Astrocyte (in vitro differentiated cells and primary cell): ENCODE measurements at regions not wholly inside any gene's neighbourhood (a gene's known extent, or its start where the extent isn't known, plus 50 kb on each side); places are given as distances from the start of the nearest gene placed in this dataset.
"Not testable (repeated sequence)": the region's sequence is repeated elsewhere in the genome, so short reads cannot be mapped to it uniquely, and the experiment has no call there.

Experiments used
- DNase-seq: peaks from one replicate; pipeline ENCODE4 v3.0.0-alpha.2; 2010; ENCODE audit warnings: low read depth
- FAIRE-seq: peaks from 2 replicates; lab custom pipeline; 2011; peaks lifted over from hg19 to GRCh38; lab: Jason Lieb, UNC
- H2AFZ ChIP-seq: 2 replicates; pipeline ENCODE4 v1.6.0; 2012; ENCODE audit warnings: low read depth, low read length, inconsistent platforms
- H3K27ac ChIP-seq: 2 replicates; pipeline ENCODE4 v1.5.1; 2011; ENCODE audit warnings: low read depth, low read length, inconsistent platforms
- H3K27me3 ChIP-seq: 2 replicates; pipeline ENCODE4 v1.6.0; 2011; ENCODE audit warnings: low read length, inconsistent platforms; ENCODE audit not compliant: insufficient read depth
- H3K36me3 ChIP-seq: 2 replicates; pipeline ENCODE4 v1.5.1; 2011; ENCODE audit warnings: low read length, inconsistent platforms; ENCODE audit not compliant: insufficient read depth
- H3K4me1 ChIP-seq: 2 replicates; pipeline ENCODE4 v1.5.1; 2011; ENCODE audit warnings: low read length, inconsistent platforms; ENCODE audit not compliant: insufficient read depth
- H3K4me2 ChIP-seq: 2 replicates; pipeline ENCODE4 v1.6.0; 2012; ENCODE audit warnings: low read length, inconsistent platforms
- H3K4me3 ChIP-seq: 2 replicates; pipeline ENCODE4 v1.5.1; 2011; ENCODE audit warnings: low read depth, mild to moderate bottlenecking, low read length, inconsistent platforms; ENCODE audit not compliant: insufficient read depth
- H3K79me2 ChIP-seq: 2 replicates; pipeline ENCODE4 v1.6.0; 2012; ENCODE audit warnings: mild to moderate bottlenecking, low read length, inconsistent platforms; ENCODE audit not compliant: insufficient read depth
- H3K9ac ChIP-seq: 2 replicates; pipeline ENCODE4 v1.6.0; 2012; ENCODE audit warnings: mild to moderate bottlenecking, low read length, inconsistent platforms
- H3K9me3 ChIP-seq: 2 replicates; pipeline ENCODE4 v1.5.1; 2012; ENCODE audit warnings: low read depth, mild to moderate bottlenecking, low read length, inconsistent platforms; ENCODE audit not compliant: insufficient read depth
- H4K20me1 ChIP-seq: 2 replicates; pipeline ENCODE4 v1.6.0; 2012; ENCODE audit warnings: low read length, inconsistent platforms; ENCODE audit not compliant: insufficient read depth
- H3K27ac Mint-ChIP-seq: one replicate; pipeline ENCODE4 v1.8.0; 2021; ENCODE audit warnings: mild to moderate bottlenecking, mixed read lengths; ENCODE audit not compliant: unreplicated experiment
- H3K27me3 Mint-ChIP-seq: one replicate; pipeline ENCODE4 v1.8.0; 2021; ENCODE audit warnings: low read depth, mixed read lengths; ENCODE audit not compliant: unreplicated experiment
- H3K36me3 Mint-ChIP-seq: one replicate; pipeline ENCODE4 v1.8.0; 2021; ENCODE audit warnings: low read depth, mixed read lengths; ENCODE audit not compliant: unreplicated experiment
- H3K4me1 Mint-ChIP-seq: one replicate; pipeline ENCODE4 v1.8.0; 2021; ENCODE audit warnings: low read depth, mixed read lengths; ENCODE audit not compliant: unreplicated experiment
- H3K4me3 Mint-ChIP-seq: one replicate; pipeline ENCODE4 v1.8.0; 2021; ENCODE audit warnings: mild to moderate bottlenecking, moderate library complexity, mixed read lengths; ENCODE audit not compliant: unreplicated experiment
- H3K9me3 Mint-ChIP-seq: one replicate; pipeline ENCODE4 v1.8.0; 2021; ENCODE audit warnings: mild to moderate bottlenecking, mixed read lengths; ENCODE audit not compliant: unreplicated experiment
- CTCF ChIP-seq: IDR thresholded peaks from 2 replicates; pipeline ENCODE4 v1.5.1; 2011; ENCODE audit warnings: low read depth, mild to moderate bottlenecking, inconsistent platforms, low read length, moderate library complexity; ENCODE audit not compliant: insufficient read depth
- EZH2 ChIP-seq: IDR thresholded peaks from 2 replicates; pipeline ENCODE4 v1.6.1; 2012; ENCODE audit warnings: mild to moderate bottlenecking, low read length, inconsistent platforms; ENCODE audit not compliant: insufficient read depth

GRCh38 chr15:88965097-88965496 is 51.9 kb upstream of the MFGE8 start:
- not testable (repeated sequence) for H3K4me1 ChIP-seq, DNase-seq, H3K27ac Mint-ChIP-seq, H4K20me1 ChIP-seq, H3K4me2 ChIP-seq, H3K4me3 Mint-ChIP-seq, H3K36me3 ChIP-seq, H3K27me3 Mint-ChIP-seq, FAIRE-seq, H3K9me3 ChIP-seq, H2AFZ ChIP-seq, H3K27ac ChIP-seq, H3K36me3 Mint-ChIP-seq, H3K4me3 ChIP-seq, H3K27me3 ChIP-seq, H3K4me1 Mint-ChIP-seq, H3K9ac ChIP-seq, H3K79me2 ChIP-seq
- H3K9me3 Mint-ChIP-seq, result peaks cover 10% of the 10 kb centered on the region

GRCh38 chr15:88970232-88970631 is 57.1 kb upstream of the MFGE8 start:
- Histone ChIP-seq H3K4me2 (no peak overlapping the region), H3K36me3 (no peaks in the 10 kb centered on the region), H3K9ac (no peak overlapping the region), H3K79me2 (no peaks in the 10 kb centered on the region), H2AFZ (no peak overlapping the region), H3K9me3 (no peaks in the 10 kb centered on the region), H3K4me1 (no peaks in the 10 kb centered on the region), H3K27ac (no peak overlapping the region), H3K4me3 (no peak overlapping the region), H3K27me3 (no peaks in the 10 kb centered on the region), H4K20me1 (no peaks in the 10 kb centered on the region)
- FAIRE-seq, result no peak
- no peak for DNase-seq
- H3K27ac Mint-ChIP-seq, result no peak overlapping the region
- no peaks in the 10 kb centered on the region for H3K4me1 Mint-ChIP-seq
- H3K4me3 Mint-ChIP-seq, result no peak overlapping the region
- H3K27me3 Mint-ChIP-seq, result no peaks in the 10 kb centered on the region
- peaks cover 23% of the 10 kb centered on the region for H3K9me3 Mint-ChIP-seq
- H3K36me3 Mint-ChIP-seq, result peaks cover 3% of the 10 kb centered on the region
- TF ChIP-seq CTCF (no peak), EZH2 (no peak)

GRCh38 chr15:88974392-88974791 is 61.2 kb upstream of the MFGE8 start:
- Mint-ChIP-seq H3K4me3 (no peak overlapping the region), H3K27ac (no peak overlapping the region), H3K9me3 (peaks cover 23% of the 10 kb centered on the region), H3K4me1 (peaks cover 4% of the 10 kb centered on the region), H3K27me3 (no peaks in the 10 kb centered on the region), H3K36me3 (peaks cover 3% of the 10 kb centered on the region)
- Histone ChIP-seq H3K36me3 (no peaks in the 10 kb centered on the region), H3K9me3 (peaks cover 2% of the 10 kb centered on the region), H3K4me3 (no peak overlapping the region), H2AFZ (no peak overlapping the region), H3K4me2 (no peak overlapping the region), H4K20me1 (no peaks in the 10 kb centered on the region), H3K9ac (no peak overlapping the region), H3K27ac (no peak overlapping the region), H3K4me1 (no peaks in the 10 kb centered on the region), H3K79me2 (no peaks in the 10 kb centered on the region), H3K27me3 (no peaks in the 10 kb centered on the region)
- no peak for TF ChIP-seq EZH2
- TF ChIP-seq CTCF, result no peak
- DNase-seq (peak; percentile 32), FAIRE-seq (no peak)
